Suprapubic skin (tissue), 3 donors: ENCODE measurements at regions not wholly inside any gene's neighbourhood (a gene's known extent, or its start where the extent isn't known, plus 50 kb on each side); places are given as distances from the start of the nearest gene placed in this dataset.

ENCODE experiments used
- POLR2A ChIP-seq, 2 donors: fragments of 450-650 bp; IDR thresholded peaks; one replicate each; pipeline ENCODE4 v1.6.1; 2017; ENCODE audit warnings: antibody characterized with exemption in 2 of 2, mild to moderate bottlenecking in 2 of 2, moderate library complexity in 2 of 2
- TF ChIP-seq, protein P1 (sequence below), 2 donors: fragments of 200-600 bp in 1 of 2; fragments of 450-650 bp in 1 of 2; sonication (generic) in 1 of 2; IDR thresholded peaks; one replicate each; pipeline ENCODE4 v1.5.1; 2016 to 2019; ENCODE audit warnings: antibody characterized with exemption in 2 of 2, mild to moderate bottlenecking in 1 of 2, moderate library complexity in 1 of 2

DNA sequence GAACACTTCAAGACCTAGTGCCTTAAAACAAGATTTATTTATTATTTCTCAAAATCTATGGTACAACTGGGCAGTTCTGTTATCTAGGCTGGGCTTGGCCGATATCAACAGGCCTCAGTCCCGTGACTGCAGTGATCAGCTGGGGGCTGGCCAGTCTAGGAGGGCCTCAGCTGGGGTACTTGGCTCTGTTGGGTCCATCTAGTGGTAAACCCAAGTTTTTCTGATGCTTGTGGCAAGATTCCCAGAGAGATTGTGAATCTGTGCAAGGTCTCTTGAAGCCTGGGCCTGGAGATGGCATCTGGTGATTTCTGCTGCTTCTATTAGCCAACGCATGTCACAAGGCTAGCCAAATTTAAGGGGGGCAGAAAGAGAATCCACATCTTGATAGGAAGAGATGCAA, 482.4 kb upstream of the SGO1 start:
- TF ChIP-seq POLR2A (IDR thresholded peaks at IDR 0.05) = no peak
- TF ChIP-seq, protein P1, sequence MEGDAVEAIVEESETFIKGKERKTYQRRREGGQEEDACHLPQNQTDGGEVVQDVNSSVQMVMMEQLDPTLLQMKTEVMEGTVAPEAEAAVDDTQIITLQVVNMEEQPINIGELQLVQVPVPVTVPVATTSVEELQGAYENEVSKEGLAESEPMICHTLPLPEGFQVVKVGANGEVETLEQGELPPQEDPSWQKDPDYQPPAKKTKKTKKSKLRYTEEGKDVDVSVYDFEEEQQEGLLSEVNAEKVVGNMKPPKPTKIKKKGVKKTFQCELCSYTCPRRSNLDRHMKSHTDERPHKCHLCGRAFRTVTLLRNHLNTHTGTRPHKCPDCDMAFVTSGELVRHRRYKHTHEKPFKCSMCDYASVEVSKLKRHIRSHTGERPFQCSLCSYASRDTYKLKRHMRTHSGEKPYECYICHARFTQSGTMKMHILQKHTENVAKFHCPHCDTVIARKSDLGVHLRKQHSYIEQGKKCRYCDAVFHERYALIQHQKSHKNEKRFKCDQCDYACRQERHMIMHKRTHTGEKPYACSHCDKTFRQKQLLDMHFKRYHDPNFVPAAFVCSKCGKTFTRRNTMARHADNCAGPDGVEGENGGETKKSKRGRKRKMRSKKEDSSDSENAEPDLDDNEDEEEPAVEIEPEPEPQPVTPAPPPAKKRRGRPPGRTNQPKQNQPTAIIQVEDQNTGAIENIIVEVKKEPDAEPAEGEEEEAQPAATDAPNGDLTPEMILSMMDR (IDR thresholded peaks at IDR 0.05) = no peak
